ENCODE measurements at regions not wholly inside any gene's neighbourhood (a gene's known extent, or its start where the extent isn't known, plus 50 kb on each side); places are given as distances from the start of the nearest gene placed in this dataset.

DNA sequence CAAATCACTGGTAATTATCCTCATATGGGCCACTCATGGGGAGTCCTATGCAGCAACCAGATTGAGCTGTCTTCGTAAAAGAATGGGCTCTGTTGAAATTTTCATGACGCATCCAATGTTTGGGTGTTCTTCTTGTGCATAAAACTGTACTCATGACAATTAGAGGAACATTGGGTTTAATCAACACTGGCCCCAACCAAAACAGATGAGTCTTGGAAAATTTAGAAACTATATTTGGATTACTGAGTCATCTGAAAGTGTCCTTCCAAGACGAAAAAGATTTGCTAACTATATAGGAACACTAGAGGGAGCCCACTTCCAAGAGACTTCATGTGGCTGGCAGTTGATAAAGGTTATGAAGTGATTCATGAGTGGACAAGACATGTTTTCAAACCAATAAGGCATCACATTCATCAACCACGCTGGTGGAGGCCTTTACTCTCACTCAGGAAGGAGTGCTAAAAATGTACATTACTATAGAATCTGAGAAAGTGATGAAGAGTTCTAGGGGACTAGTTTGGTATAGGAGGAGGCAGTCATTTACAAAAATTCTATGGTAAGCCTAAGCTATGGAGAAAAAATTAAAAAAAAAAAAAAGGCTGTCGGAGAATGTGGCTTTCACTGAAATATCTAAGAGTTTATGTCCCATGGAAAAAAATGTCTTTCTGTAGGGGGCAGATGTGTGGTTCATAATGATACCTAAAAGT is 313.5 kb downstream of the PRDM9 start:
- Mint-ChIP-seq H3K27ac (ENCODE audit: unreplicated experiment) (no peak overlapping the region), H3K9me3 (ENCODE audit: low read depth, unreplicated experiment) (no peaks in the 10 kb centered on the region), H3K4me3 (ENCODE audit: low read depth, unreplicated experiment) (no peak overlapping the region), H3K4me1 (ENCODE audit: low read depth, unreplicated experiment) (peaks cover 8% of the 10 kb centered on the region), H3K27me3 (ENCODE audit: unreplicated experiment) (no peaks in the 10 kb centered on the region), H3K36me3 (ENCODE audit: insufficient read depth, unreplicated experiment) (no peaks in the 10 kb centered on the region)
- intact Hi-C loops (cut with micrococcal nuclease; ENCODE audit: unreplicated experiment) = loop anchor here (1.0 kb wide), 2 partner anchors 173 to 289 kb away; no protein-coding TSS in a partner anchor
- CTCF ChIA-PET = interaction anchor here (0.6 to 1.7 kb wide), 4 partner anchors 19 to 707 kb away, joined by 3 to 6 read pairs (median 5); no protein-coding TSS in a partner anchor
- BruUV-seq (replicated peaks) = no TSS peak
- TF ChIP-seq, protein P1, sequence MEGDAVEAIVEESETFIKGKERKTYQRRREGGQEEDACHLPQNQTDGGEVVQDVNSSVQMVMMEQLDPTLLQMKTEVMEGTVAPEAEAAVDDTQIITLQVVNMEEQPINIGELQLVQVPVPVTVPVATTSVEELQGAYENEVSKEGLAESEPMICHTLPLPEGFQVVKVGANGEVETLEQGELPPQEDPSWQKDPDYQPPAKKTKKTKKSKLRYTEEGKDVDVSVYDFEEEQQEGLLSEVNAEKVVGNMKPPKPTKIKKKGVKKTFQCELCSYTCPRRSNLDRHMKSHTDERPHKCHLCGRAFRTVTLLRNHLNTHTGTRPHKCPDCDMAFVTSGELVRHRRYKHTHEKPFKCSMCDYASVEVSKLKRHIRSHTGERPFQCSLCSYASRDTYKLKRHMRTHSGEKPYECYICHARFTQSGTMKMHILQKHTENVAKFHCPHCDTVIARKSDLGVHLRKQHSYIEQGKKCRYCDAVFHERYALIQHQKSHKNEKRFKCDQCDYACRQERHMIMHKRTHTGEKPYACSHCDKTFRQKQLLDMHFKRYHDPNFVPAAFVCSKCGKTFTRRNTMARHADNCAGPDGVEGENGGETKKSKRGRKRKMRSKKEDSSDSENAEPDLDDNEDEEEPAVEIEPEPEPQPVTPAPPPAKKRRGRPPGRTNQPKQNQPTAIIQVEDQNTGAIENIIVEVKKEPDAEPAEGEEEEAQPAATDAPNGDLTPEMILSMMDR (IDR thresholded peaks at IDR 0.05; ENCODE audit: unreplicated experiment) = peak; percentile 25
- DNase-seq = peak; percentile 8

DNA sequence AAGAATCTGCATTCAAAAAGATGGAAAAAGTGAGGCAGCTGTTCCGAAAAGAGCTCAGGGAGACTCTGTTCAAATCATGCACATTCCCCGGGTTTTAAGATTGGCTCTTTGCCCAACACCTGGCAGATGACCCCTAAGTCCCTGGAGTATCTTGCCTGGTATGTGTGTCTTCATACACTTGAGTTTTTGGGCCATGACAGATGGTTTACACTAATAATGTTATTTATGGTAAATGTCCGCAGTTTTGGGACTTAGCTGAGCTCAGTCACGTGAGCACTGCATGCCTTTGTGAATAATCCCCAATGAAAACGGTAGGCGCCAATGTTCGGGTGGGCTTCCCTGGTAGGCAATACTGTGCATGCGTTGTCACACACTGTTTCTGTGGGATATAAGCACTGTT is 316.1 kb downstream of the PRDM9 start:
- DNase-seq = no peak
- CTCF ChIA-PET = no interaction called here
- H3K36me3 Mint-ChIP-seq (ENCODE audit: insufficient read depth, unreplicated experiment) = no peaks in the 10 kb centered on the region
- H3K4me1 Mint-ChIP-seq (ENCODE audit: low read depth, unreplicated experiment) = peaks cover 8% of the 10 kb centered on the region
- no TSS peak for BruUV-seq (replicated peaks)
- no peaks in the 10 kb centered on the region for H3K9me3 Mint-ChIP-seq (ENCODE audit: low read depth, unreplicated experiment)
- no peaks in the 10 kb centered on the region for H3K27me3 Mint-ChIP-seq (ENCODE audit: unreplicated experiment)
- TF ChIP-seq, protein P1 (IDR thresholded peaks at IDR 0.05; ENCODE audit: unreplicated experiment) = no peak
- H3K4me3 Mint-ChIP-seq (ENCODE audit: low read depth, unreplicated experiment) = no peak overlapping the region
- intact Hi-C loops (cut with micrococcal nuclease; ENCODE audit: unreplicated experiment) = no loop called here
- no peak overlapping the region for H3K27ac Mint-ChIP-seq (ENCODE audit: unreplicated experiment)

DNA sequence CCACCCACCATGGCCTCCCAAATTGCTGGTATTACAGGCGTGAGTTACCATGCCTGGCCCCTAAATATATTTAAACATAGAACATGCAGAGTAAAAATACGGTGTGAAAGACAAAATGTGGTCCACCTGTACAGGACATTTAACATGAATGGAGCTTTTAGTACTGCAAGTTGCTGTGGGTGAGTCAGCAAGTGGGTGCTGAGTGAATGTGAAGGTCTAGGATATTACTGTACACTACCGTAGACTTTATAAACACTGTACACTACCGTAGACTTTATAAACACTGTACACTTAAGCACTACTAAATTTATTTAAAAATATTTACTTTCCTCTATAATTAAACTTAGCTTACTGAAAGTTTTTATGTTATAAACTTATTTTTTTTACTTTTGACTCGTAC is 317.8 kb downstream of the PRDM9 start:
- Mint-ChIP-seq H3K4me3 (ENCODE audit: low read depth, unreplicated experiment) (no peak overlapping the region), H3K27ac (ENCODE audit: unreplicated experiment) (no peak overlapping the region), H3K36me3 (ENCODE audit: insufficient read depth, unreplicated experiment) (no peaks in the 10 kb centered on the region), H3K27me3 (ENCODE audit: unreplicated experiment) (no peaks in the 10 kb centered on the region), H3K4me1 (ENCODE audit: low read depth, unreplicated experiment) (peaks cover 8% of the 10 kb centered on the region), H3K9me3 (ENCODE audit: low read depth, unreplicated experiment) (peaks cover 2% of the 10 kb centered on the region)
- TF ChIP-seq, protein P1 (IDR thresholded peaks at IDR 0.05; ENCODE audit: unreplicated experiment) = no peak
- DNase-seq = no peak
- BruUV-seq (replicated peaks) = no TSS peak
- intact Hi-C loops (cut with micrococcal nuclease; ENCODE audit: unreplicated experiment) = no loop called here
- CTCF ChIA-PET = no interaction called here

DNA sequence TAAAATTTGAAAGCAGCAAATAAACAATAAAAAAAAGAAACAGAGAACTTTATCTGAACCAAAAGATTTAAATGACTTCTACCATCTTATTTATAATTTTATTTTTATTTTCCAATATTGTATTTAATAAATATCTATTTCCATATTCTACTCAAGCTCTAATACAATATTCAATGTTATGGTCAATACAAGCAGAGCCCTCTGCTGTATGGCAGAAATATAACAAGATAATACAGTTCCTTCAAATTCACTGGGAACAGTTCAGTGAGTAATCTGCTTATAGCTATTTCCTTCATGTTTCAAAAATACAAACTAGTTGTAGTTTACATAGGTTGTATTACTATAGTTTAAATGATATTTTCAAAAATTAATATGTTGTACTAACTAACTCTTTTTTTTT is 332.7 kb downstream of the PRDM9 start:
- no peaks in the 10 kb centered on the region for H3K4me1 Mint-ChIP-seq (ENCODE audit: low read depth, unreplicated experiment)

More for the DNA sequence above, 332.7 kb downstream of the PRDM9 start:
- intact Hi-C loops (cut with micrococcal nuclease; ENCODE audit: unreplicated experiment) = no loop called here
- CTCF ChIA-PET = interaction anchor here (1.2 kb wide), 1 partner anchor 20 kb away, joined by 3 read pairs; no protein-coding TSS in a partner anchor
- no TSS peak for BruUV-seq (replicated peaks)
- Mint-ChIP-seq H3K27me3 (ENCODE audit: unreplicated experiment) (no peaks in the 10 kb centered on the region), H3K4me3 (ENCODE audit: low read depth, unreplicated experiment) (no peak overlapping the region), H3K9me3 (ENCODE audit: low read depth, unreplicated experiment) (peaks cover 2% of the 10 kb centered on the region), H3K27ac (ENCODE audit: unreplicated experiment) (no peak overlapping the region), H3K36me3 (ENCODE audit: insufficient read depth, unreplicated experiment) (no peaks in the 10 kb centered on the region)
- DNase-seq = no peak
- TF ChIP-seq, protein P1 (IDR thresholded peaks at IDR 0.05; ENCODE audit: unreplicated experiment) = no peak
